ENCODE measurements at regions not wholly inside any gene's neighbourhood (a gene's known extent, or its start where the extent isn't known, plus 50 kb on each side); places are given as distances from the start of the nearest gene placed in this dataset.

DNA sequence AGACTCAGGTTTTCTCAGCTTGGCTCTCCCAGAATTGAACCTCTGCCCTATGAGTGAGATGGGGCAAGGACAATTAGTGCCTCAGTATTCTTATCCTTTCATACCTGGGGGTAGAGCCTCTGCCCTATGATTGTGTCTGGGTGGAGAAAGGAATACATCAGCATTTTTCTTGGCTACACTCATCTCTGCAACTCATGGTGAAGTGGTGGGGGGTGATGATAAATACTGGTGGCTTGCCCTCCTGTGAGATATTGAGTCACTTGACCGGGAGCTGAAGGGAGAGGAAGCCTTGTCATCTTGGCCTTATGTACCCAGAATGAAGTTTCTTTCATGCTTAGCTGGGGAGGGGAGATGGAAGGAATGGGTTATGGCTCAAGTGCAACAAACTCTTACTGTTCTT, 71.3 kb upstream of the ENOX2 start:
- no peak for DNase-seq (ENCODE audit: low spot score)

- peak; percentile 35 for DNase-seq (ENCODE audit: low spot score)
Measured at GRCh38 chrX:130975947-130976346, 72.9 kb upstream of the ENOX2 start.

DNA sequence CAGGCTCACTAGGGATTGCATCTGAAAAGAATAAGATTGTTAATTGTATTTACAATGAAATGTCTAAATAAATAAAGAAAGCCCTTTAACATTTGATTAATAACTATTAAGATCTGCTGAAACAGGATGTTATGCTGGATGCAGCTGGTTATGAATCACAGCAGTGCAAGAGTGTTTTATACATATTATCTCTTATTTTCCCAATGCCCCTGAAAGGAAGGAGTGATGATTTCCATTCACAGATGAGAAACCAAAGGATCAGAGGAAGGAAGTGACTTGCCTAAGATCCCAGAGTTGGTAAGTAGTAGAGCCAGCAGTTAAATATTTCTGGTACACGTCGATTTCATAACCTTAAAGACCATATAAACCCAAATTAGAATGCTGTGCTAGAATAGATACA, 76.3 kb upstream of the ARHGAP36 start:
- DNase-seq (ENCODE audit: low spot score): no peak

DNA sequence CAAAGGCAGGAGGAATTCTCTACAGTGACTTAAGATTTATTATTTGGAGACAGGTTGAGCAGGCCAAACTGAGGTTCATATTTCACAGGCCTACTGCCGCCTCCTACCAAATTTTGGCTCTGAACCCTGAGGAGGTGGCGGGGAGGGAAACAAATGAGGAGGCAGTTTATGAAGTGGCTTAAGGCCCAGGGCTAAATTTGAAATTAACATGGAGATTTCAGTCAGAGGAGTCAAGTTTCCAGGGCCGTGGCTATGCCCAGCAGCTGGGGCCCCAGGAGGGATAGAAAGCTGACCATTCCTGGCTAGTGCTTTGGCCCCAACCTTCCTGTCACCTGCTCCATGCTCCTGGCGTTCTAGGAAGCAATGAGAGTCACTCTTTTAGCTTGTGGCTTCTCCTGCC, 73.4 kb upstream of the ARHGAP36 start:
- DNase-seq (ENCODE audit: low spot score): no peak

DNA sequence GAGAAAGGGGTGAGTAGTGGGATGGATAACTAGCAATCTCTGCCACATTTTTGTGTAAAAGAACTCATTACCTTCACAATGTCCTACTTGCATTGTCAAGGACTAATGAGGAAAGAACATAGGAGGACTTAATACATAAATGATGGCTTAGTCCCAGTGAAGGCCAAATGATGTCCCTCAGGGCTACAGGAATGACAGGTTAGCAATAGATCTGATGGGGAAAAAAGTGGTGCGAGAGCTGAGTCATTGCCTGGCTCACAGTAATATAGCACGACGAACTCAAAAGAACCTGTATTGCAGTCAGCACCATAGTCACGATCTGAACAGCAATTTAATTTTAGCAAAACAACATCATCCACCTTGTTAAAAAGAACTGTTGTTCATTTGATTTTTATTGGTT, 70.9 kb upstream of the ARHGAP36 start:
- DNase-seq (ENCODE audit: low spot score): no peak

GRCh38 chrX:130990723-130991122, 67.4 kb upstream of the ARHGAP36 start:
- DNase-seq (ENCODE audit: low spot score): no peak

GRCh38 chrX:130994671-130995070, 63.5 kb upstream of the ARHGAP36 start:
- DNase-seq (ENCODE audit: low spot score): peak; percentile 10

DNA sequence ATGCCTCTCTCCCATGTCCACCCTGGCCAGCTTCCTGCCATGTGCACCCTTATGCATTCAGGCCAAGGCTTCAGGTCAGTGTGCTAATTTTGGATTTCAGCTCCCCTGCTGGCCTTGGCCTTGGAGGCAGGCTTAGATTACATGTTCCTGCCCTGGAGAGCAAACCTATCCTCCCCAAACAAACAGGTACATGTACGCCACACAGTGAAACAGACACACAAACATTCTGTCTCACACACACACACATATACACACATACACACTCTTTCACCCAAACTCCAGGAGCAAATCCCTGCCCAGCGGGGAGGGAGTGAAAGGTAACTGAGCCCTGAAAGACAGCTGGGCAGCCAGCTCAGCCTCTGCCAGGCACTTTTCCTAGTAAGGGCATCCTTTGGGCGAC, 62.7 kb upstream of the ARHGAP36 start:
- no peak for DNase-seq (ENCODE audit: low spot score)

- no peak for DNase-seq (ENCODE audit: low spot score)
Measured at GRCh38 chrX:130997314-130997713, 60.8 kb upstream of the ARHGAP36 start.

DNA sequence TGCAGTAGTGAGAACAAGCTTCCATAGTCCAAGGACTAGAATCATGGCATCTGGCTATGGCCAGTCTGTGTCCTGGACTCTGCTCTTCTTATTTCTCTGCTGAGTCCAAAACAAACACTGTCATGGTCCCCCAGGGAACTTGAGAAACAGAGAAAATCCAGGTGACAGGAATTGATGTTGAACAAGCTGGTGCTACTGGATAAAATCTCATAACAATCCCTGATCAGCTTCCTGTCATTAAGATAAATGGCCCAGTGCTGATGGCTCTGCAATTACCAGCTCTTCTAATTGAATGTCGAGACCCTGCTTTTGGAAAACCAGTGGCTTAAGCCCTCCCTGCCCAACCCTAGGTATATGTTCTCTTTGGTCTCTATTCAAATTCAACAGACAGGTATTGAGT, 58.8 kb upstream of the ARHGAP36 start:
- DNase-seq (ENCODE audit: low spot score): no peak
